OCI-LY7 (cell line): ENCODE measurements at regions not wholly inside any gene's neighbourhood (a gene's known extent, or its start where the extent isn't known, plus 50 kb on each side); places are given as distances from the start of the nearest gene placed in this dataset.

Experiments
- CTCF ChIP-seq: fragments of 200-600 bp; sonication (generic); conservative IDR thresholded peaks from 2 replicates; pipeline ENCODE4 v1.5.1; 2014; ENCODE audit warnings: mild to moderate bottlenecking, antibody characterized with exemption, low read length, moderate library complexity, mixed read lengths
- EZH2phosphoT487 ChIP-seq: fragments of 200-600 bp; sonication (generic); IDR thresholded peaks from 2 replicates; pipeline ENCODE4 v1.6.1; 2018; ENCODE audit warnings: low read depth, borderline replicate concordance, mild to moderate bottlenecking, mixed run types, antibody characterized with exemption, low read length, moderate library complexity, mixed read lengths

GRCh38 chr2:129678751-129679150 is 300.7 kb upstream of the RAB6C start:
- TF ChIP-seq CTCF: no peak
- TF ChIP-seq EZH2phosphoT487: no peak
